HG03103 (cell line): ENCODE measurements at regions not wholly inside any gene's neighbourhood (a gene's known extent, or its start where the extent isn't known, plus 50 kb on each side); places are given as distances from the start of the nearest gene placed in this dataset.
"Not testable (repeated sequence)": the region's sequence is repeated elsewhere in the genome, so short reads cannot be mapped to it uniquely, and the experiment has no call there.

Experiments used
- ATAC-seq: cut with Tn5 transposase; IDR thresholded peaks from one replicate; pipeline ENCODE4 v1.9.1; 2021; ENCODE audit warnings: low read depth; ENCODE audit not compliant: unreplicated experiment

DNA sequence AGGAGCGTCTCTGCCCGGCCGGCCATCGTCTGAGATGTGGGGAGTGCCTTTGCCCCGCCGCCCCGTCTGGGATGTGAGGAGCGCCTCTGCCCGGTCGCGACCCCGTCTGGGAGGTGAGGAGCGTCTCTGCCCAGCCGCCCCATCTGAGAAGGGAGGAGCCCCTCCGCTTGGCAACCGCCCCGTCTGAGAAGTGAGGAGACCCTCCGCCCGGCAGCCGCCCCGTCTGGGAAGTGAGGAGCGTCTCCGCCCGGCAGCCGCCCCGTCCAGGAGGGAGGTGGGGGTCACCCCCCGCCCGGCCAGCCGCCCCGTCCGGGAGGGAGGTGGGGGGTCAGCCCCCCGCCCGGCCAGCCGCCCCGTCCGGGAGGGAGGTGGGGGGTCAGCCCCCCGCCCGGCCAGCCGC lies 432.7 kb downstream of the LIG4 start:
- ATAC-seq: not testable (repeated sequence)

DNA sequence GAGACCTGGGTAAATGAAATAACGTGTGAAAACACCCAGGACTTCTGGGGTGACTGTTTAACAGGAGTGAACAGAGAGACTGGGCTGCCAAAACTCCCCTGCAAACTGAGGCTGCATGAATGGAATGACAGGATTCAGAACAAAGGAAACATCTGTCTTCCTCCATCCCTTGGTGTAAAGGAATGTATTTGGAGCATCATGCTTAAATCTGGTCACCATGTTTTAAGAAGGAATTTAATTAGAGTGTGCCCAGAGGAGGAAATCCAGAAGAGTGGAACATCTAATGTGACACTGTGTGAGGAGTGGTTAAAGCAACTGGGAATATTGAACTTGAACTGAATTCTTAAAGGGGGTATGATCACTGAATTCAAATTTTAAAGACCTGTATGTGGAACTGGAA lies 437.2 kb downstream of the LIG4 start:
- no peak for ATAC-seq

- no peak for ATAC-seq
Measured at GRCh38 chr13:107770541-107770940, 444.8 kb downstream of the LIG4 start.

GRCh38 chr13:107767119-107767518 lies 448.2 kb downstream of the LIG4 start:
- no peak for ATAC-seq

GRCh38 chr13:107765724-107766401 lies 449.5 kb downstream of the LIG4 start:
- ATAC-seq: no peak

GRCh38 chr13:107764046-107764445 lies 451.3 kb downstream of the LIG4 start:
- no peak for ATAC-seq

- no peak for ATAC-seq
Measured at GRCh38 chr13:107753748-107754147, 461.6 kb downstream of the LIG4 start.

GRCh38 chr13:107753291-107753690 lies 462.0 kb downstream of the LIG4 start:
- ATAC-seq: no peak

DNA sequence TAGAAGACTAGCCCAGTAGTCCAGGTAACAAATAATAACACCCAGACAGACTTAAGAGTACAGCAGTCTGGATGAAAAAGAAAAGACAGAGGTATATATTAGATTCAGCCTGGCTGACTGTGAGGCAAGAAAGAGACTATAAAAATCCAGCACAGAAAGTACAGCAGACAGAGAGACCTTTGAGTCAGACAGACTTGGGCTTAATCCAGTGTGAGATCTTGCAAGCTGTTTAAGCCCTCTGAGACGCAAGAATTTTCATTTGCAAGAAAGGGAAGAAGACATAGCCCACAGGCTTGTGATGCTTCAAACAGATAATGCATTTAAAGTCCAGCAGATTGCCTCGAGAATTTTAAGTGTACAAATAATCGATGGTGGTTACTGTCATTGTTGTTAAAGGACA lies 471.4 kb downstream of the LIG4 start:
- no peak for ATAC-seq

GRCh38 chr13:107743526-107743925 lies 471.8 kb downstream of the LIG4 start:
- no peak for ATAC-seq

GRCh38 chr13:107743100-107743499 lies 472.2 kb downstream of the LIG4 start:
- ATAC-seq: no peak

DNA sequence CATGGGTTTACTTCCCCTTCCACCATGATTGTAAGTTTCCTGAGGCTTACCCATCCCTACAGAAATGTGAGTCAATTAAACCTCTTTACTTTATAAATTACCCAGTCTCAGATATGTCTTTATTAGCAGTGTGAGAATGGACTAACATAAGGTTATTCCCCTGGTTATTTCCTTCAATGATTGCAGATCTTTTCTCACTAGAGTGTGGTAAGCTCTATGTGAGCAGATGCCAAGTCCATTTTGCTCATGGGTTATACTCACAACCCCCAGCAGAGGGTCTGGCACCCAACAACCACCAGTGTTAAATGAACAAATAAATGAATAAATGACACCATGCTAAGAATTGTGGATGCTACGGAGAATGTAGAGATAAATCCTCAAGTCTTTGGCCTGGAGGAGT lies 472.8 kb downstream of the LIG4 start:
- ATAC-seq: no peak

GRCh38 chr13:107738004-107738403 lies 477.3 kb downstream of the LIG4 start:
- ATAC-seq: no peak

DNA sequence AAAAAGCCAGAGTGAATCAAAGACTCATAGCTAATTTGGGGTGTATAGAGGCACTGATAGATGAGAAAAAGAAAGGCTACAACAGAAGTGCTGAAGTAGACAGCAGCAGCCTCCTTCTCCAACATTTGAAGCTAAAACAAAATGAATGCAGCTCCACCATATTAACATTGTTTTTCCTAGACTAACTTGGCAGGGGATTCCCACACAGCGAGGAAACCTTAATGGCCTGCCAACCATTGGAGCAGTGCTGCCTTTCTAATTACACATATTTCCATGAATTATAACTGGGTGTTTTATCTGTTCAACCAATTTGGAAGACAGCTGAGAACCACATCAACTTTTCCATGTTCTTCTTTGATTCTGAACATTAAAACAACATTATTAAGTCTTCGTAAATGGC lies 478.6 kb downstream of the LIG4 start:
- ATAC-seq: no peak

DNA sequence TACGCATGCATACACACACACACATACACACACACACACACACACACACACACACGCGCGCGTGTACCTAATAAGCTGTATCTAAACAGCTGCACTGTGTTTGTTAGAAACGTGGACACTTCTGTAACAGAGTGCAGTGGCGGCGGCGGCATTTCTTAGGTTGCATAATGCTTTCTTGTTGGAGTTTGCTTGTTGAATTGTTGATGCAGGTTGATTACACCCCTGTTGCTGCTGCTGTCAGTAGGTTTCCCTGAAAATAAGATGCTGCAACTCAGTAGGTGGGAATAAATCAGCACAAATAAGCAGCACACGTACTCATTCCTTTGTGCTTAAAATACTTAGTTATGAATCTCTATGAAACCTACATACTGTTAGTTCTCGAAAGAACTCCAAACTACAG lies 479.2 kb downstream of the LIG4 start:
- ATAC-seq: no peak

DNA sequence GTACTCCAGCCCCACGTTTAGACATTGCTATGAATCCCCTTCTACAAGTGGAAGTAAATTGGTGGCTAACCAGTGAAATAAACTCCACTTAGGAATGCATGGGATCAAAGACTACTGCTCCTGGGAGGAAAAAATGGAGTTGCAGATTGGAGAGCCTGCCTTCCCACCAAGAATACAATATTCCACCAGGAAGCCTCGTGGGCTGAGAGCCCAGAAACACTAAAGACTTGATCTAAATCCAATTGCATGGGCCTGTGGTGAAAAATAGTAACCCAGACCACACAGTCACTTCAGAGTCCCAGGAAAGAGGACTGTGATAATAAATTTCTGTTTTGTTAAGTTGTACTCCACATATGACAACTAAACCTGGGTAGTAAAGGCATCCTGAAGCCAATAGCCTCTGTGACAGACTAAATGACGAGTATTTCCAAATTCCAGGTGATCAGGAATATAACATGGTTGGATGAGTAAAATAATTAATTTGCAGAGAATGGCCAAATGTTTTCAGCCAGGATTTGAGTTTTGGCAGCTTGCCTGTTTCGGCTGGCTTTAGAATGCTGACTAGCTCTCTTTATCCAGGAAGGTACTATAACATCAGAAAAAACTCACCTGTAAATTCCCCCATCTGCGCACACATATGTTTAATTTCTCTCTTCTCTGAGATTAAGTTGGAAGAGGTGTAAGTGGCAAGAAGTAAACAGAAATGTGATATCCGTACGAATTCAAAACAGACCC lies 480.3 kb downstream of the LIG4 start:
- ATAC-seq: no peak

DNA sequence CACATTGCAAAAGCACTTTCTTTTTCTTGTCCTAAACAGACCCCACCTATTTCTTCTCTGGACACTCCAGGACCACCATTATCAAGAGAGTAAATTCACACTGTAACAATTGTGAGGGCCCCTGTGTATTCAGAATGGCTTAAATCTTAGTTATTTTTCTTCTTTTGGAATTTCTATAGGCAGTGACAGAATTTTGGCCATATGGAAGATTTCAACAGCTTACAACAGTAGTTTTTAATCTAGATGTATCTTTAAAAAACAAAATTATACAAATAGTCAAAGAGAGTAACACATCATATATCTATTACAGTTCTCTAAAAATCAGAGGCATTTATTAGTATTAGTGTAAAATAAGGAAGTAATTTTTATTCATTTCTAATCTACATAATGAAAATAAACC lies 482.1 kb downstream of the LIG4 start:
- no peak for ATAC-seq

DNA sequence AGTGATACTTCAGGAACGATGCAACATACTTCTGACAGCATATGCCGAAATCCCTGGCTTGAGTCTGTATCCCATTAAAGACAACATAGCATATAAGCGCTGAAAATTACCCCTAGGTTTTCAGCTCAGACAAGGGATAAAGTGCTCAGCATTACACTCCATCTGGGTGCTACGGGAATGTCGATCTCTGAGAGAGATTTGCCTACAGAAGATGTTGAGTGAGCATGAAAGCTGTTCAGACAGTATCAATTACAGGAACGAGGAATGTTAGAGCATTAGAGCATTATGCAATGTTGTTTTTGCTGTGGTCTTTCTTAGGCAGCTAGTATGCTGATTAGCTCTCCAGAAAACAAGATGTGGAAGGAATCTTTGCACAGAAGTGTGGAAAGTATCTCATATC lies 484.5 kb downstream of the LIG4 start:
- ATAC-seq: no peak

DNA sequence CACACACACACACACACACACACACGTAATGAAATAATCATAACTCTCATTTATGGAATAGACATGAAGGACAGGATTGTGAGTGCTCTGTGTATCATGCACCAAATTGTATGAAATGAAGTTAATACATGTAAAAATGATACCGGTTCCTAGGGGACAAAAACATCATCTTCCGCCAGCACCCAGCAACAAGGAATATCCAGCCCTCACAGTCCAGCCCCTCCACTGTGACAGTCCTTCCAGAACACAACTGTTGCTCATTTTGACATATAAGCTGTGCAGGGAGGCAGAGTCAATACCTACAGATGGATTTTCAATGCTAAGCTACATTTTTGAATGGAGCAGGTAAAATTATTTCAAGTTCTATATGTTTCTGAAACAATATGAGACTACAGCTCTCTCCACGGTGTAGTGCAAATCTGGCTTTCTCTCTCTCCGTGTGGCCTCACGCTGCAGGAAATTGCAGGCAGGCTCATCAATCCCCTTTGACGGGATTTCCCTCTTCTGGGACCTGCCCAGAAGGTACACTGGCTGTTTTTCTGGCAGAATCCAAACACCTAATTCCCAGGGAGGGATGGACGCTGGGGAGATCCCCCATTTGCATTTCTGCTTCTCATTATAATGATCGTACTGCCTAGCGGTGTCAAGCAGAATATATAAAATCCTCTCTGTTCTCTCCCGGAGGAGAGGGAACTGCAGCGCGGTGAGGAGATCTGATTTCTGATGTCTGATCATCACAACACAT lies 494.0 kb downstream of the LIG4 start:
- no peak for ATAC-seq

GRCh38 chr13:107716741-107717140 lies 498.6 kb downstream of the LIG4 start:
- ATAC-seq: no peak

- ATAC-seq: no peak
Measured at GRCh38 chr13:107716241-107716640, 499.1 kb downstream of the LIG4 start.

- ATAC-seq: no peak
Measured at GRCh38 chr13:107715496-107715895, 499.8 kb downstream of the LIG4 start.
